ENCODE measurements at regions not wholly inside any gene's neighbourhood (a gene's known extent, or its start where the extent isn't known, plus 50 kb on each side); places are given as distances from the start of the nearest gene placed in this dataset.

- H3K27me3 ChIP-seq (ENCODE audit: insufficient read depth, low read length): no peaks in the 10 kb centered on the region
- no peak overlapping the region for H3K27ac ChIP-seq (ENCODE audit: low read depth, low read length)
- TF ChIP-seq CTCF (IDR thresholded peaks at IDR 0.05; ENCODE audit: extremely low read depth, low read depth, low read length): no peak
Observed at GRCh38 chr2:4090668-4091630, 387.6 kb downstream of the DCDC2C start.

GRCh38 chr2:4091869-4092268 is 388.5 kb downstream of the DCDC2C start:
- Histone ChIP-seq H3K79me2 (ENCODE audit: insufficient read depth, low read length) (no peaks in the 10 kb centered on the region), H3K4me2 (ENCODE audit: insufficient read depth, low read length) (no peak overlapping the region), H3K27me3 (ENCODE audit: insufficient read depth, low read length) (no peaks in the 10 kb centered on the region), H2AFZ (ENCODE audit: low read length) (no peak overlapping the region), H3K4me1 (ENCODE audit: insufficient read depth, low read length) (no peaks in the 10 kb centered on the region), H3K36me3 (ENCODE audit: insufficient read depth, low read length) (no peaks in the 10 kb centered on the region), H3K9me3 (ENCODE audit: low read depth, low read length) (peaks cover 5% of the 10 kb centered on the region), H3K27ac (ENCODE audit: low read depth, low read length) (no peak overlapping the region), H3K4me3 (ENCODE audit: insufficient read depth, low read length) (no peak overlapping the region), H4K20me1 (ENCODE audit: insufficient read depth, low read length) (no peaks in the 10 kb centered on the region)
- TF ChIP-seq CTCF (IDR thresholded peaks at IDR 0.05; ENCODE audit: extremely low read depth, low read depth, low read length): no peak
- DNase-seq (ENCODE audit: insufficient read length, low spot score, missing footprints): no peak

More at GRCh38 chr2:4090668-4091630, 387.6 kb downstream of the DCDC2C start:
- Histone ChIP-seq H3K36me3 (ENCODE audit: insufficient read depth, low read length) (no peaks in the 10 kb centered on the region), H3K79me2 (ENCODE audit: insufficient read depth, low read length) (no peaks in the 10 kb centered on the region), H3K4me2 (ENCODE audit: insufficient read depth, low read length) (no peak overlapping the region), H3K4me1 (ENCODE audit: insufficient read depth, low read length) (no peaks in the 10 kb centered on the region), H3K9me3 (ENCODE audit: low read depth, low read length) (peaks cover 5% of the 10 kb centered on the region), H3K4me3 (ENCODE audit: insufficient read depth, low read length) (no peak overlapping the region), H2AFZ (ENCODE audit: low read length) (no peak overlapping the region), H4K20me1 (ENCODE audit: insufficient read depth, low read length) (no peaks in the 10 kb centered on the region)
- no peak for DNase-seq (ENCODE audit: insufficient read length, low spot score, missing footprints)

GRCh38 chr2:4094743-4095142 is 391.4 kb downstream of the DCDC2C start:
- H3K9me3 ChIP-seq (ENCODE audit: low read depth, low read length): no peaks in the 10 kb centered on the region
- H2AFZ ChIP-seq (ENCODE audit: low read length): no peak overlapping the region
- no peak overlapping the region for H3K4me2 ChIP-seq (ENCODE audit: insufficient read depth, low read length)
- H3K4me1 ChIP-seq (ENCODE audit: insufficient read depth, low read length): no peaks in the 10 kb centered on the region
- H3K79me2 ChIP-seq (ENCODE audit: insufficient read depth, low read length): no peaks in the 10 kb centered on the region
- H3K36me3 ChIP-seq (ENCODE audit: insufficient read depth, low read length): no peaks in the 10 kb centered on the region
- no peak overlapping the region for H3K27ac ChIP-seq (ENCODE audit: low read depth, low read length)
- H4K20me1 ChIP-seq (ENCODE audit: insufficient read depth, low read length): no peaks in the 10 kb centered on the region
- DNase-seq (ENCODE audit: insufficient read length, low spot score, missing footprints): no peak
- H3K4me3 ChIP-seq (ENCODE audit: insufficient read depth, low read length): no peak overlapping the region
- H3K27me3 ChIP-seq (ENCODE audit: insufficient read depth, low read length): no peaks in the 10 kb centered on the region
- TF ChIP-seq CTCF (IDR thresholded peaks at IDR 0.05; ENCODE audit: extremely low read depth, low read depth, low read length): no peak

DNA sequence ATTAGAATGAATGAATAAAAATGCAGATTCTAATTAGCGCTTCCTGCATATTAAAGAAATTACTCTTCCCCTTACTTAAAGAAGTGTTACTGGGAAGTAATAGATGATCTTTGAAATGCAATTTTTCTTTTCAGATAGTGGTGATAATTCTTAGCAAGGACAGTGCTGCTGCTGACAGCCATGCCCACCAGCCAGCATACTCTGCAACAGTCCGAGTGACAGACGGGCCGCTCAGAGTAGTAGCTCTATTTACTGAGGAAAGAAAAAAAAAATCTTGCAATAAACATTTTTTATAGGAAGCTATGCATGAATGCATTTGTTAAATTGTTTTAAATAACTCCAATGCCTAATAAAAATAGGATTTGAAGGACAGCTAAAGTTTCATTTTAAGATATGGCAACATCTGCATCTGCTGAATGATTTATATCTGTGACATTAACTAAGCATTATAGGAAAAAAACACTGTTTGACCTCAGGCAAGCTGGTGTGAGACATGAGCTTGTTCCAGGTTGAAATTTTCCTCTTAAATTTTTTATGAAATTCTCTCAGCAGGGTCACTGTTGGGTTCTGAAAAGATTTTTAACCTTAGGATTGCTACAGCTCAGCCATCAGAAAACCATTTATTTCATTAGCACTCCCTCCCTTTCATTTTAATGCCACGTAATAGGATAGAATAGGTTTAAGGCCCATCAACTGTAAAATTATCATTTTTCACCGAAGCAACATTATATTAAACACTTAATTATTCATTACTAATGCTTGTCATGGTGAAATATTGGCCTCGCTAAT is 393.8 kb downstream of the DCDC2C start:
- Histone ChIP-seq H3K79me2 (ENCODE audit: insufficient read depth, low read length) (no peaks in the 10 kb centered on the region), H3K27ac (ENCODE audit: low read depth, low read length) (no peak overlapping the region), H3K4me3 (ENCODE audit: insufficient read depth, low read length) (no peak overlapping the region), H3K27me3 (ENCODE audit: insufficient read depth, low read length) (no peaks in the 10 kb centered on the region), H3K9me3 (ENCODE audit: low read depth, low read length) (peaks cover 3% of the 10 kb centered on the region), H2AFZ (ENCODE audit: low read length) (no peak overlapping the region), H3K4me2 (ENCODE audit: insufficient read depth, low read length) (no peak overlapping the region), H4K20me1 (ENCODE audit: insufficient read depth, low read length) (no peaks in the 10 kb centered on the region), H3K36me3 (ENCODE audit: insufficient read depth, low read length) (no peaks in the 10 kb centered on the region), H3K4me1 (ENCODE audit: insufficient read depth, low read length) (no peaks in the 10 kb centered on the region)
- TF ChIP-seq CTCF (IDR thresholded peaks at IDR 0.05; ENCODE audit: extremely low read depth, low read depth, low read length): no peak
- DNase-seq (ENCODE audit: insufficient read length, low spot score, missing footprints): no peak
